HG02571 (cell line): ENCODE measurements at regions not wholly inside any gene's neighbourhood (a gene's known extent, or its start where the extent isn't known, plus 50 kb on each side); places are given as distances from the start of the nearest gene placed in this dataset.
"Not testable (repeated sequence)": the region's sequence is repeated elsewhere in the genome, so short reads cannot be mapped to it uniquely, and the experiment has no call there.

ENCODE experiments used
- ATAC-seq: cut with Tn5 transposase; IDR thresholded peaks from one replicate; pipeline ENCODE4 v1.9.1; 2021; ENCODE audit warnings: mild to moderate bottlenecking, moderate library complexity; ENCODE audit not compliant: unreplicated experiment

DNA sequence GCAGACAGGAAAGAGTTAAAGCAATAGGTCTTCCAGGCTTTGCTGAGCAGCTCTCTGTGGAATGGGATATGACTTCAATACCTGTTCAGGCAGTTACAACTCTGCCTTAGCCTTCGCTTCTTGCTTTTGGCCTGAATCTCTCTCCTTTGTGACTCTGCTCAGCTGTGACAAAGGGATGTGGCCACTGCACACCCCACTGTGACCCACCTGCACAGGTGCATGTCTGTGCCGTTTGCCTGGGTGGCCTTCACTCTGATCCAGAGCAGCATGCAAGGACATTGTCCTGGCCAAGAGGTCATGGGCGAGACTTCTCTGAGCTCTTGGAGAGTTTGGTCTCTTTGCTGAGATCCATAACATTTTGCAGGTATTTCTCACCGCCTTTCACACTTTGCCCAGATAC, 891.3 kb downstream of the BRD1 start:
- no peak for ATAC-seq

DNA sequence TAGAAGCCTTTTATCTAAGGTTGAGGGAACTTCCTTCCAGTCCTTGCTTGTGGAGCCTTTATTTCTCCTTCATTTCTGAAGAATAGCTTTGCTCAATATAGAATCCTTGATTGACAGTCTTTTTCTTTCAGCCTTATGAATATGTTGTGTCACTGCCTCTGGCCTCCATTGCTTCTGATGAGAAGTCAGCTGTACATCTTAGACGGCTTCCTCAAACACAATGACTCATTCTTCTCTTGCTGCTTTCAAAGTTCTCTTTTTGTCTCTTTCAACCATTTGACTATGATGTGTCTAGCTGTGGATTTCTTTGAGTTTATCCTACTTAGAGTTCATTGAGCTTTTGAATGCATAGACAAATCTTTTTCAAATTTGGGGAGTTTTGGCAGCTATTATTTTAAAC, 893.2 kb downstream of the BRD1 start:
- ATAC-seq, result no peak

DNA sequence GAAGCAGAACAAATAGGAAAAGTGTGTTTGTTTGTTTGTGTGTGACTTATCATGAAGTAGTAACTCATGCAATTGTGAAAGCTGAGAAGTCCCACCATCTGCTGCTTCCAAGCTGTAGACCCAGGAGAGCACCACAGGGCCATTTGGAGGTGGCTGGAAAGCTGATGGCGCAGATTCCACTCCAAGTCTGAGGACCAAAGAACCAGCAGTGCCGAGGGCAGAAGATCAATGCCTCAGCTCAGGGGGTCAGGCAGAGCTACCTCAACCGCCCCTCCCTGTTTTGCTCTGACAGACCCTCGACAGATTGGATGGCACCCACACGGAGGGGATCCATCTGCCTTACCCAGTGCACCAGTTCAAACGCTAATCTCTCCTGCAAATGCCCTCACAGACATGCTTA, 896.2 kb downstream of the BRD1 start:
- no peak for ATAC-seq

DNA sequence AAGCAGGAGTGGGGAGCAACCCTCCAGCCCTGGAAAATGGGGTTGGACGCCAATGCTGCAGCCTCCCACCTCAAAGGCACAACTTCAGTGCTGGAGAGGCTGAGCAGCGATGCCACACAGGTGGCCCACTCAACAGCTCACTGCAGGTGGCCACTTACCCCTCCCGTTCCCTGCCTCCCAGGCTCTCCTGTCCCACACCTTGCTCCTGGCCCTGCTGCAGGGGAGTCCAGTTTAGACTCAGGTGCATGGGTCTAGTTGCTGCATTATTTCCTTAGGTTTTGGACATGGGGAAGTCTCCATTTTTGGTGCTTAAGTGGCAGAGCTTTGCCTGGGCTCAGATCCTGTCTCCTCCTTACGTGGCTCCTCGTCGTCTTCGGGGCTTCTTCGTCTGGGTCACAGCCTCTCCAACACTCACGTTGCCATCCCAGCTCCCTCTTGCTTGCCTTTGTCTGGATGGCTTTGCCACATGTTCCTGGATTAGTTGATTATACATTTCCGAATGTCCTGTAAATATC, 898.3 kb downstream of the BRD1 start:
- no peak for ATAC-seq

DNA sequence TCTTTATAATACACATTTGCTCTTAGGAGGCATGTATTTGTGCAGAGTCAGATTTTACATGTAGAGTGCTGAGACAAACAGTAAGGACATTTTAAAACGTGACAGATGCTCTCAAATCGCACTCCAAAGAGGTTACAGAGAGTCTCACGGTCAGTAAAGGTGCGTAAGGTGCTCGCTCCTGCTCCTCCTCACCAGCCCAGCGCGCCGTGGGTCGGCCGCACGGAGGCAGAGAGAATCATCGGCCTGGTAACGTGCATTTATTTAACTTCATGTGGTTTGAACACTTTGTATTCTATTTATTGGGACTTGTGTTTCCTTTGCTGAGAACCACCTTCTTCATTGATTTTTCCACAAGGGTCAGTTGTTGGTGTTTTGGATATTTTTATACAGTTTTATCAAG, 900.1 kb downstream of the BRD1 start:
- no peak for ATAC-seq

DNA sequence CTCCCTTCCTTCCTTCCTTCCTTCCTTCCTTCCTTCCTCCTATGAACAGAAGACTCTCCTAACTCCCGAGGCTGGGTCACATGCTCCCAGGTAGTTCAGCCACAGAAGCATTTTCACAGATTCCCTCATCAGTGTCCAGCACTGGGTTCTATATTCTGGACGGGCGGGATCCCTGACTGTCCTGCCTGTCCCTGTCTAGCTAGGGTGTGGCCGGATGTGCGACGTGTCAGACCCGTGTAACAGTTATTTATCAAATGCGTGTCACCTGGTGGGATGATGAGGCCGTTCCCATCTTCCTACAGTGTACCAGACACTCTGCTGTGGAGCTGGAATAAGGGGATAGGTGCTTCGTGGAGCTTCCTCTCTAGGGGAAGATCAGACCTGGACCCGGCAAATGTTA, 901.0 kb downstream of the BRD1 start:
- ATAC-seq, result no peak

DNA sequence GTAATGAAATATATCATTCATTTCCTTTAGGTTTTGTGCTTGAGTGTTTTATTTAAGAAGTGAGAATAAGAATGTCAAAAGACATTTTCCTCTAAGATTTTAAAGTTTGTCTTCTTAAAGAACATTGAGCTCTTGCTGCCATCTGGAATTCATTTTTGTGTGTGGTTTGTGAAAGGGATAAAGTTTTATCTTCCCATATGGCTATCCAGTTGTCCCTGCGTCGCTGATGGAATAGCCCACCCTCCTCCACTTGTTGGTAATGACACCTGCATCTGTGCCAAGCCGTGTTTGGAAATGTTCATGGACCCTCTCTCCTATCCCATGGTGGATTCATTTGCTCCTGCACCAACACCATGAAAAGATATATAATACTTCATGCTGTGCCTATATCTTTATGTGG, 901.5 kb downstream of the BRD1 start:
- no peak for ATAC-seq

DNA sequence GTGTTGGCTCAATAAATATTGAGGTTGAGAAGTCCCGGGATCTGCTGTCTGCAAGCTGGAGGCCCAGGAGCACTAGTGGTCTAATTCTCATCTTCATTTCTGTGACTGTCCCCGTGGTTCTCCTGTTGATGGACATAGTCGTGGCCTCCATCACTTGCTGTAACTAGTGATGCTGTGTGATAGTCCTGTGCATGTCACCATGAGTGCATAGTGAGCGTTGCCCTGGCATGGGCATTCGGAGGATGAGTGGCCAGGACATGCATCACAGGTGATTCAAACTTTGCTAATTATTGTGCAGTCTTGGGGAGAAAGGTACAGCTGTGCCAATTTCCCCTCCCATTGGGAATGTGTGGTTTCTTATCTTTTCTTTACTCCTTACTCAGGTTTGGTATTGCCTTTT, 902.2 kb downstream of the BRD1 start:
- no peak for ATAC-seq

DNA sequence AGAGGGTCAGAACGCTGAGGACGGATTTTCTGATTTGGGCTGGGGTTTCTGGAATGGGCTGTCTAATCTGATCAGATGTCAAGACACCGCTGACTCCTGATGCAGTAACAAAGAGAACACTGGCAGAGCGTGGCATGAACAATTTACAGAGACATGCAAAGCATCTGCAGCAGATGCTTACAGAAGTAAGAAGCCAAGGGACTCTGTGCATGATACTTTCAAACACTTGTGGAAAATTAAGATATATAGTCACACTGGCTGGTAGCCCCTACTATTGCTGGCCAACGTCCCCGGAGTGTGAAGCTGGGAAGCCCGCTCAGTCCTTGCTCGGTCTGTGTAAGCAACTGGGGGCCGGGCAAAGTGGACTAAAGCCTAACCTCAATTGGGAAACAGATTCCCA, 903.7 kb downstream of the BRD1 start:
- ATAC-seq, result no peak

DNA sequence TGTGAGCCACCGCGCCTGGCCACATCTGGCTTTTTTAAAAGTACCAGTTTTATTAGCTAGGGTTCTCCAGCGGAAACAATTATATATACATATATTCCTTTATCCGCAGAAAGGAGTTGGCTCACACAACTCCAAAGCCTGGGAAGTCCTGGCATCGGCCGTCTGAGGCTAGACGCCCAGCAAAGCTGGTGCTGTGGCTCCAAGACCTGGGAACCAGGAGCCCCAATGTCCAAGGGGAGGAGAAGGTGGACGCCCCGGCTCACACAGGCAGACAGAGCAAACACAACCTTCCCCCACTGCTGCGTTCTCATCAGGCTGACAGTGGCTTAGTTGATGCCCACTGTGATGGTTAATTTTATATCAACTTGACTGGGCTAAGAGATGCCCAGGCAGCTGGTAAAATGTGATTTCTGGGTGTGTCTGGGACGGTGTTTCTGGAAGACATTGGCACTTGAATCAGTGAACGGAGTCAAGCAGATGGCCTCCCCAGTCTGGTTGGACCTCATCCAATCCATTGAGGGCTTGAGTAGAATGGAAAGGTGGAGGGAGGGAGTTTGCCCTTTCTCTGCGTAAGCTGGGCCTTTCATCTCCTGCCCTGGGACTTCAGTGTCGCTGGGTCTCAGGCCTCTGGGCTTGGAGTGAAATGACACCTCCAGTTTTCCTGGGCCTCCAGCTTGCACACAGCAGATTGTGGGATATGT, 904.4 kb downstream of the BRD1 start:
- no peak for ATAC-seq

DNA sequence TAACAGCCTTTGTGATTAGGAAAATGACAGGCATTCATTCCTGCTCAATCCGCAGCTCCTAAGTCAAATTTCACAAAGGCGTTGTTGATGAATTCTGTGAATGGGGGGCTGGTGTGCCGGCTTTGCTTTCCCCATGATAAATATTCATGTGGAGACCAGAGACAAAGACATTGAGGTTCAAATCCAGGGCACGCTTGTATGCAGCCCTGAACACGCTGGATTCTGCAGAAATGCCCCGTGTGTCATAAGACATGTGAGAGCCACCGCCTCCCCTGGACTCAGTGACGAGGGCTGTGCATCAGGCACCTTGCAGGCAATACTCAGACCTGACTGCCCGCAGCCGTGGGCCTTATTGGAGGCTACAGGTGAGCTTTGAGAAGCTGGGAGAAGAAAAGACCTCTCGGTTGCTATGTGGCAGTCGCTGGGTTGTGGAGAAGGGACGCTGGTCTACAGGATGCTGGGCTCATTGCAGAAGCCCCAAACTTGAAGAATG, 906.2 kb downstream of the BRD1 start:
- ATAC-seq, result no peak

DNA sequence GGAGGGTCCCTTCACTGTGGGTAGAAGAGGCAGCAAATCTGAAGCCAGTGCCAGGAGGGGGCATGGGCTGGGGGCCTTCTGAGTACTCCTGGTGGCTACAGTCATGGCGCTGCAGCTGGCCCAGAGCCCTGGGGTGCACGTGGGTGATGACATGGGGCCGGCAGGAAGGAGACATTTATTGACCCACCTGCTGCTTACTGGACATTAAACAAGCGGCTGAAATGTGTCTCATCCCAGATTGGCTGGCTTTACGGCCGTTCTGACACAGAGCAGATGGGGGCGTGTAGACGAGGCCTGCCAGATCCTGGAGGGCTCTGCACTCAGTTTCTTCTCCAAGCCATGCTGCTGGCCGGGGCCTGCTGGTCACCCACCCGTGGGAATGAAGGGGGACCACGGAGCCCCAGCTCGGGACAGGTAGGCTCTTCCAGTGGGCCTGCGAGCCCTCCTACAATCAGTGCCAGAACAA, 906.9 kb downstream of the BRD1 start:
- no peak for ATAC-seq

DNA sequence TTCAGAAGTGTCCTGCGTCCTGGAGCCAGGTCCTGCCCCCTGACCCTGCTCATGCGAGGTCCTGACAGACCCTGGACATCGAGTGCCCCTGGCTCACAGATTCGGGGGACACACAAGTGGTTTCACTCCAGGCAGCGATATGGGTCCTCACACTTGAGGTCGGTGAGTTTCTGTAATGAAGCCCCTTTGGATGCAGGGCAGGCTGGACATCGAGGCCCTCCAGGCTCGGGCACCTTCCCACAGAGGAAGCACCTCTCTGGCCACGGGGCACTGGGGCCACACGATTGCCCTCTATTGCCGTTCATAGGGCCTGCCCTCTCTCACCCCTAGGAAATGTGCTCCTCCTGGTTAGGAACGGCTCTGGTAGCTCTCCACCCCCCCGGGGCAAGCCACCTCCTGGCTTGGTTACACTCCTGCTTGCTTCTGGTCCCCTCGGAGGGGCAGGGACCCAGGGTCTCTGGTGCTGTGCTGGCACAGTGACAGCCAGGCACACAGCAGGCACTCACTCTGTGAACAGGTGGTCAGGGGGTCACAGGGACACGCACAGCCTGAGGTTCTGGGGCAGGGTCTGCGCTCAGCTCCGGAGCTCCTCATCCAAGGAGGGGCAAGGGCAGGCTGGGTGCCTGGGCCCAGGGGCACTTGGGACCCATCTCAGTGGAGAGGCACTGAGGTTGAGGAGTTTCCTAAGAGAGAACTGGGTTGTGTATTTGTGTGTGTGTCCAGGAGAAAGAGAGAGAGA, 907.7 kb downstream of the BRD1 start:
- no peak for ATAC-seq

DNA sequence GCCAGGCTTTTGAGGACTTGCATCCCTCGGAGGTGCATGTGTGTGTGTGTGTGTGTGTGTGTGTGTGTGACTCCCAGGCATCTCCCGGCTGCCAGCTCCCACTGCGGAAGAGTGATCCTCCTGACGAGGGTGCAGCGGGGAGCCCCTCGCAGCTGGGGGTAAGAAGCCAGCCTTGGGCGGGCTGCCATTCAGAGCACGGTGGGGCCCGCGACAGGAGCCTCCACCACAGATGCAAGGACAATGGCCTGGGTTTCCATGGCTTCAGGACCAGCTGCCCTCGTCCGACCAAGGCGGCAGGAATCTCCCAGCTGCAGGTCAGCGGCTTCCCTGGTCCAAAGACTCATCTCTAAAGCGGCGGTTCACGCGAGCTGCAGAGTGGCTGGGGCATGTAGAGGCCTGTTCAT, 908.5 kb downstream of the BRD1 start:
- no peak for ATAC-seq

DNA sequence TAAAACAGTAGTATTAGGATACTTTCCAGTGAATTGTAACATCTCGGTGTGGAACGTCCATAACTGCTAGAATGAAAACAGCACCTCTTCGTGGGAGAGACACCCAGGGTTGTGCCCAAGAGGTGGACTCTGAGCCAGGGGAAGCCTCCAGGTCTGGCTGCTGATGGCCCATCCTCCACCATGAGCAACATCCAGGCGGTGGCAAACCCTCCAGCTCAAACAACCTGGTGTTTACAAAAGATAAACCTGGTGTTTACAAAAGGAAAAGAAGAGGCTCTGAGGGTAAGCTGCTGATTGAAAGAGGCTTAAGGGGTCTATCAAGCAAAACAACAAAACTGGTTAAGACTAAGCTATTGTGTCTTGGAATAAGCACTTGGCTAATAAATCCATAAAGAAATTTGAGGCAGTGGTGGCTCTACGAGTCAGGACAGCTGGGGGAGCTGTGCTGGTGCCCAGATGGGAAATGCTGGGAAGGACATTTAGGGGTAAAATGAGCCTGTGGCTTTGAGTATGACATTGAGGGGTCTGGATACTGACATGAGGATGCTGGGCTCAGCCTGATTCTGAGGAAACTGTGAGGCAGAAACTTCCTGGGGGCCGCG, 909.0 kb downstream of the BRD1 start:
- ATAC-seq, result no peak

DNA sequence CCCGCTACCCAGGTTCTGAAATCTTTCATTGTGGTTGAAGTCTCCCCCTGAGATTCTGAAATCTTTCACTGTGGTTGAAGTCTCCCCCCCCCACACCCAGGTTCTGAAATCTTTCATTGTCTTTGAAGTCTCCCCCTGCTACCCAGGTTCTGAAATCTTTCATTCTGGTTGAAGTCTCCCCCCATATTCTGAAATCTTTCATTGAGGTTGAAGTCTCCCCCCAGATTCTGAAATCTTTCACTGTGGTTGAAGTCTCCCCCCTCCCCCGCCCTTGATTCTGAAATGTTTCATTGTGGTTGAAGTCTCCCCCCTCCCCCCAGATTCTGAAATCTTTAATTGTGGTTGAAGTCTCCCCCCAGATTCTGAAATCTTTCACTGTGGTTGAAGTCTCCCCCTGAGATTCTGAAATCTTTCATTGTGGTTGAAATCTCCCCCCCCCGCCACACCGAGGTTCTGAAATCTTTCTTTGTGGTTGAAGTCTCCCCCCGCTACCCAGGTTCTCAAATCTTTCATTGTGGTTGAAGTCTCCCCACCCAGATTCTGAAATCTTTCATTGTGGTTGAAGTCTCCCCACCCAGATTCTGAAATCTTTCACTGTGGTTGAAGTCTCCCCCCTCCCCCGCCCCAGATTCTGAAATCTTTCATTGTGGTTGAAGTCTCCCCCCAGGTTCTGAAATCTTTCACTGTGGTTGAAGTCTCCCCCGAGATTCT, 915.2 kb downstream of the BRD1 start:
- ATAC-seq, result not testable (repeated sequence)

DNA sequence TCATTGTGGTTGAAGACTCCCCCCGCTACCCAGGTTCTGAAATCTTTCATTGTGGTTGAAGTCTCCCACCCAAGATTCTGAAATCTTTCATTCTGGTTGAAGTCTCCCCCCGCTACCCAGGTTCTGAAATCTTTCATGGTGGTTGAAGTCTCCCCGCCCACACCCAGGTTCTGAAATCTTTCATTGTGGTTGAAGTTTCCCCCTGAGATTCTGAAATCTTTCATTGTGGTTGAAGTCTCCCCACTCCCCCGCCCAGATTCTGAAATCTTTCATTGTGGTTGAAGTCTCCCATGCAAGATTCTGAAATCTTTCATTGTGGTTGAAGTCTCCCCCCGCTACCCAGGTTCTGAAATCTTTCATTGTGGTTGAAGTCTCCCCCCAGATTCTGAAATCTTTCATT, 916.0 kb downstream of the BRD1 start:
- ATAC-seq, result not testable (repeated sequence)

DNA sequence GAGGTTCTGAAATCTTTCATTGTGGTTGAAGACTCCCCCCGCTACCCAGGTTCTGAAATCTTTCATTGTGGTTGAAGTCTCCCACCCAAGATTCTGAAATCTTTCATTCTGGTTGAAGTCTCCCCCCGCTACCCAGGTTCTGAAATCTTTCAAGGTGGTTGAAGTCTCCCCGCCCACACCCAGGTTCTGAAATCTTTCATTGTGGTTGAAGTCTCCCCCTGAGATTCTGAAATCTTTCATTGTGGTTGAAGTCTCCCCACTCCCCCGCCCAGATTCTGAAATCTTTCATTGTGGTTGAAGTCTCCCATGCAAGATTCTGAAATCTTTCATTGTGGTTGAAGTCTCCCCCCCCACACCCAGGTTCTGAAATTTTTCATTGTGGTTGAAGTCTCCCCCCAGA, 916.6 kb downstream of the BRD1 start:
- not testable (repeated sequence) for ATAC-seq

DNA sequence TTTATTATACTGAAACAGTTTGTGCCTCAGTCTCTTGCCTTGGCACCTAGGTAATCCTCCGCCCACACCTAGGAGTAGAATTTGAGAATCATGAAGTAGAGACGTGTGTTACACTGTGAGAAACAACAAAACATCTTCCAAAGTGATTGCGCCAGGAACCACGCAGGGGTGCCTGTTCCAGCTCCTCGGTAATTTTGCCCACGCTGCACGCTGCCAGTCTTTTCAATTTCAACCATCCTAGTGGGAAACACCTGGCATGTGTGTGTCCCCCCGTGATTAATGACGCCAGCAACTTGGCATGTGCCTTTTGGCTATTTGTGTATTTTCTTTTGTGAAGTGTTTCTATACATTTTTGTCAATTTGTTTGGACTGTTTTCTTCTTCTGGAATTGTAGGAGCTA, 919.1 kb downstream of the BRD1 start:
- no peak for ATAC-seq

DNA sequence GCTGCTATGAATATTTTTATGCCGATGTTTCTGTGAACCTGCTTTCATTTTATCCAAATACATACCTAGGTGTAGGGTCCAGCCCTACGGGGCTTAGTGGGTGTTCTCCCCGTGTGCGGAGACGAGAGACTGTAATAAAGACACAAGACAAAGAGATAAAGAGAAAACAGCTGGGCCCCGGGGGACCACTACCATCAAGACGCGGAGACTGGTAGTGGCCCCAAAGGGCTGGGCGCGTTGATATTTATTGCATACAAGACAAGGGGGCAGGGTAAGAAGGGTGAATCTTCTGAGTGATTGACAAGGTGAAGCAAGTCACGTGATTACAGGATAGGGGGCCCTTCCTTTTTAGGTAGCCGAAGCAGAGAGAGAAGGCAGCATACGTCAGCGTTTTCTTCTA, 920.1 kb downstream of the BRD1 start:
- no peak for ATAC-seq

DNA sequence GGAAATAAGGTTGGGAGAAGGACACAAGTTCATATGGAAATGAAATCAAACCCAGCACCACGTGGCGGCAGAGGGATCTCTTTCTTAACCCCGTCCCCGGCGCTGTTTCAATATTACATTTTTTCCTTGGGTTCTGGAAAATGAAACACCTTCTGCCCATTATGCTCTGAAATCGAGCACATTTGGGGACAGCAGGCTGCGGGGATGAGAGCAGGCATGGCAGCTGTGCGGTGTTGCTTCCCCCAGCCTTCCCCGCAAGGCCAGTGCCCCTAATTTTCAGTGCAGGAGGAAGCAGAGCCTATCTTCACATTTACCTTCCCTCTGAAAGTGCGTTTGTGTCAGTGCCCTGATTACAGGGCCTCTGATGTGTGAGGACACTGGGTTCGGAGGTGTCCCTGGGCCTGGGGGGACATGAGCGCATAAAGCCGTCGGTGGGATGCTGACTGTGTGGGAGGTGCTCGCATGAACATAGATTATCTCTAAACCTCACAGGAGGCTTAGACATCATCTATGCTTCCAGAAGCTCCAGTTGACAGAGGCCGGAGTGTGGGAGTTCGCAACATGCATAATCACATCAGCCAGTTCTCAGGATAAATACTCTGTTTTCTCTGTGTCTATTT, 921.3 kb downstream of the BRD1 start:
- no peak for ATAC-seq
